ENCODE measurements at regions not wholly inside any gene's neighbourhood (a gene's known extent, or its start where the extent isn't known, plus 50 kb on each side); places are given as distances from the start of the nearest gene placed in this dataset.

GRCh38 chr6:163874784-163875183 lies 460.3 kb downstream of the QKI start:
- no peak overlapping the region for H3K4me3 ChIP-seq (IDR thresholded peaks at IDR 0.05; ENCODE audit: insufficient read depth, low read depth, low read length)
- no peak overlapping the region for H3K4me2 ChIP-seq
- no peak overlapping the region for H2AFZ ChIP-seq (ENCODE audit: low read depth)
- H3K27ac ChIP-seq, result no peak overlapping the region
- H4K20me1 ChIP-seq (ENCODE audit: insufficient read depth), result no peaks in the 10 kb centered on the region
- no peaks in the 10 kb centered on the region for H3K79me2 ChIP-seq (ENCODE audit: insufficient read depth, low read depth)
- H3K4me1 ChIP-seq (ENCODE audit: low read depth, poor library complexity, severe bottlenecking), result no peaks in the 10 kb centered on the region
- H3K27me3 ChIP-seq (ENCODE audit: insufficient read depth, low read depth), result no peaks in the 10 kb centered on the region
- TF ChIP-seq CTCF (conservative IDR thresholded peaks at IDR 0.05; ENCODE audit: low read depth, low read length), result no peak
- H3K9ac ChIP-seq, result no peak overlapping the region
- H3K36me3 ChIP-seq (ENCODE audit: insufficient read depth), result no peaks in the 10 kb centered on the region

GRCh38 chr6:163872335-163872734 lies 457.8 kb downstream of the QKI start:
- no peak overlapping the region for H3K4me3 ChIP-seq (IDR thresholded peaks at IDR 0.05; ENCODE audit: insufficient read depth, low read depth, low read length)
- no peaks in the 10 kb centered on the region for H3K36me3 ChIP-seq (ENCODE audit: insufficient read depth)
- no peak for TF ChIP-seq CTCF (conservative IDR thresholded peaks at IDR 0.05; ENCODE audit: low read depth, low read length)
- H3K4me2 ChIP-seq, result no peak overlapping the region
- H4K20me1 ChIP-seq (ENCODE audit: insufficient read depth), result no peaks in the 10 kb centered on the region
- H2AFZ ChIP-seq (ENCODE audit: low read depth), result no peak overlapping the region
- H3K27ac ChIP-seq, result no peak overlapping the region
- no peaks in the 10 kb centered on the region for H3K27me3 ChIP-seq (ENCODE audit: insufficient read depth, low read depth)
- no peaks in the 10 kb centered on the region for H3K79me2 ChIP-seq (ENCODE audit: insufficient read depth, low read depth)
- H3K4me1 ChIP-seq (ENCODE audit: low read depth, poor library complexity, severe bottlenecking), result no peaks in the 10 kb centered on the region
- no peak overlapping the region for H3K9ac ChIP-seq

- Histone ChIP-seq H2AFZ (ENCODE audit: low read depth) (no peak overlapping the region), H3K4me3 (IDR thresholded peaks at IDR 0.05; ENCODE audit: insufficient read depth, low read depth, low read length) (no peak overlapping the region), H3K27me3 (ENCODE audit: insufficient read depth, low read depth) (no peaks in the 10 kb centered on the region), H3K79me2 (ENCODE audit: insufficient read depth, low read depth) (no peaks in the 10 kb centered on the region), H3K4me1 (ENCODE audit: low read depth, poor library complexity, severe bottlenecking) (no peaks in the 10 kb centered on the region), H3K36me3 (ENCODE audit: insufficient read depth) (no peaks in the 10 kb centered on the region), H3K4me2 (no peak overlapping the region), H3K27ac (no peak overlapping the region), H4K20me1 (ENCODE audit: insufficient read depth) (no peaks in the 10 kb centered on the region), H3K9ac (no peak overlapping the region)
- no peak for TF ChIP-seq CTCF (conservative IDR thresholded peaks at IDR 0.05; ENCODE audit: low read depth, low read length)
Measured at GRCh38 chr6:163871616-163872015, 457.1 kb downstream of the QKI start.

- H4K20me1 ChIP-seq (ENCODE audit: insufficient read depth), result no peaks in the 10 kb centered on the region
- H3K27ac ChIP-seq, result no peak overlapping the region
- H3K36me3 ChIP-seq (ENCODE audit: insufficient read depth), result no peaks in the 10 kb centered on the region
- no peak overlapping the region for H3K4me2 ChIP-seq
- no peak for TF ChIP-seq CTCF (conservative IDR thresholded peaks at IDR 0.05; ENCODE audit: low read depth, low read length)
- no peak overlapping the region for H2AFZ ChIP-seq (ENCODE audit: low read depth)
- H3K27me3 ChIP-seq (ENCODE audit: insufficient read depth, low read depth), result no peaks in the 10 kb centered on the region
- no peaks in the 10 kb centered on the region for H3K4me1 ChIP-seq (ENCODE audit: low read depth, poor library complexity, severe bottlenecking)
- H3K79me2 ChIP-seq (ENCODE audit: insufficient read depth, low read depth), result no peaks in the 10 kb centered on the region
- no peak overlapping the region for H3K9ac ChIP-seq
- no peak overlapping the region for H3K4me3 ChIP-seq (IDR thresholded peaks at IDR 0.05; ENCODE audit: insufficient read depth, low read depth, low read length)
Measured at GRCh38 chr6:163867518-163868292, 453.2 kb downstream of the QKI start.
